HG02973 (cell line): ENCODE measurements at regions not wholly inside any gene's neighbourhood (a gene's known extent, or its start where the extent isn't known, plus 50 kb on each side); places are given as distances from the start of the nearest gene placed in this dataset.

Experiments used
- ATAC-seq: cut with Tn5 transposase; IDR thresholded peaks from one replicate; pipeline ENCODE4 v1.9.1; 2021; ENCODE audit warnings: moderate library complexity; ENCODE audit not compliant: unreplicated experiment

DNA sequence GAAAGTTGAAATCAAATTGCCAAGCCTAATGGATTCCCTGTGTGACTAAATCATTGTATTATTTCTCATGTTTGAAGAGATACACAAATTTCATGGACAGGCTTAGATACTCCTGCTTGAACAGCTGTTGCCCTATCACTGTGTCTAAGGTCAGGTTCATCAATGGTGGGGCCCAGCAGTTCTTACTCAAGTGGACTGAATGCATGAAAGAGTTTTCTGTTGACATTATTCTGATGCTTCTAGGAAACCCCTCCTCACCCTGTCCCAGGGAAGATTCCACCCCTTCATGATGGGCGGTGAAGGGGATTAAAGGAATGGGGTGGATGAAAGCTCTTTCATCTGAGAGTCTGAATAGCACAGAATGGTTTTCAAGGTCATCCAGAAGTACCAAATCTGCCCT, 148.8 kb downstream of the INO80D start:
- ATAC-seq: no peak

DNA sequence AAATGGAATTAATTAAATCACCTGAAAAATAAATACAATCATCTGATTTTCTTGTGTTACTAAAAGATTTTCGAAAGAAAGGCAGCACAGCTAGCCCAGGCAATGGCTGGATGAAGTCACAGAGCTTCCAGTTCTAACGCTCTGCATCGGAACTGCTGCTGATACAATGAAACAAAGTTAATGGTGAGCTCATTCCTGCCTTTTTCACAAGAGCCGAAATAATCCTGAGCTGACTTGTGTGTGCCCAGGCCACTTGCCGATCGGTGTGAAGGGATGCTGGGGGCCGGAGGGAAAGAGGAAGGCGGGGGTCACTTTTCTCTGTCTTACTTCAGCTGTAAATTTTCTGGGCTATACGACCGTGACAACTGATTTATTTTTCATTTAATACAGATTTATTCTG, 149.5 kb downstream of the INO80D start:
- ATAC-seq: no peak

DNA sequence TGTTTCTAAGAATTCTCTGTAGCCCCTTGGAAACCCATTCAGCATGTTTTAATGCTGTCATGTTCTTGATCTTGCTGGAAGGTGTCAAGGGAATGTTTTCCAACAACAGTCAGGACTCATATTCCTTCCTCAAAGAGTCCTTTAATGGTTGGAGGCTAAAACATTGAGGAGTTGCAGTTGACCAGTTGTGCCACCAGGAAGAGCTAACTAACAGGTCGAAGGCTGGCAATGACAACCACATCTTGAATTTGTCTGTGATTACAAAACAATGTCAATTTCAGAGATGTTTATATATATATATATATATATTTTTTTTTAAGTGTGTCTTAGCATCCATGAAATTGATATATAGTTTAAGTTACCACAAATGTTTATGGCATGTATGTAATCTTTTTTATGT, 151.5 kb downstream of the INO80D start:
- no peak for ATAC-seq

GRCh38 chr2:205932861-205933260, 153.1 kb downstream of the INO80D start:
- ATAC-seq: no peak

DNA sequence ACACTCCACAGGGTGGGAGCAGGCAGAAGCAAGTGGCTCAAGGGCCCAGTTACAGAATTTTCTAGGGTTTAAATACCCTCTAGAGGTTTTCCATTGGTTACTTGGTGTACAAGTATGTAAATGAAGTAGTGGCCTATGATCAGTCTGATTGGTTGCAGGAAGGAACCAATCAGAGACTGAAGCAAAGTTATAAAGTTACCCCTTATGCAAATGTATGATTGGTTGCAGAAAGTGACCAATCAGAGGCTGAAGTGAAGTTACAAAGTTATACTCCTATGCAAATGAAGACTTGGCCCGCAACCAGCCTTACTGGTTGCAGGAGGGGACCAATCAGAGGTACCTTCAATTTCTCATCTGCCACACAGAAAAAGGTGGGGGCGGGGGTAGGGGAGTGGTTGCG, 154.6 kb downstream of the INO80D start:
- ATAC-seq: no peak

GRCh38 chr2:205930209-205930608, 155.8 kb downstream of the INO80D start:
- ATAC-seq: no peak

DNA sequence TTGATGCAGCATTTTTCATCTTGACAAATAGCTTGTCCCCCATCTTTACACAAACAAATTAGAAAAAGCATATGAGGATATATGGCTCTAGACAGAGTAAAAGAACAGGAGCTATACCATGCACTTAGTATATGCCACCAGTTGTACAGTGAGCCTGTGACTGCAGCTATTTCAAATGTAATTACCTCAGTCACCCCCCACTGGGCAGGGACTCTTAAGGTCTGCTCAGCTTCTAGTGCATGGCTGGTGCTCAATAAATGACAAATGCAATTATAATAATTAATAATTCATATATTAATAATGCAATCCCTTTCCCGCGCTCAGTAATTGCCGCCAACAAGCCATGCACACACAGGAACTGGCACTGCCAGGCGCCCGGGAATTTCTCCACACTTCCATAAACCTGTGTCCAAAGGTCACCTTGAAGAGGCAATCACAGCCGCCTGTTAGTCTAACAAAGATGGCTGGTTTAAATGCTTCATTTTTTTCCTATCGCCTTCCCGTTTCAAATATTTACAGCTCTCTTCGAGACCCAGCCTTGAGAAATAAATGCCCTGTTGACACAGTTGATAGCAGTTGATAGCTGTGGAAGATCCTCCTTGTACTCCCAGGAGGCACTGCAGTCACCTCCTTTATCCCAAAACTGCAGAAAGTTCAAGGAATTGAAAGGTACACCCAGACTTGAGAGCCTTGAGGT, 156.6 kb downstream of the INO80D start:
- no peak for ATAC-seq

GRCh38 chr2:205925373-205926337, 160.3 kb downstream of the INO80D start:
- ATAC-seq: peak; percentile 91

GRCh38 chr2:205924676-205925075, 161.3 kb downstream of the INO80D start:
- ATAC-seq: no peak

- no peak for ATAC-seq
Observed at GRCh38 chr2:205915130-205915524, 170.8 kb downstream of the INO80D start.

DNA sequence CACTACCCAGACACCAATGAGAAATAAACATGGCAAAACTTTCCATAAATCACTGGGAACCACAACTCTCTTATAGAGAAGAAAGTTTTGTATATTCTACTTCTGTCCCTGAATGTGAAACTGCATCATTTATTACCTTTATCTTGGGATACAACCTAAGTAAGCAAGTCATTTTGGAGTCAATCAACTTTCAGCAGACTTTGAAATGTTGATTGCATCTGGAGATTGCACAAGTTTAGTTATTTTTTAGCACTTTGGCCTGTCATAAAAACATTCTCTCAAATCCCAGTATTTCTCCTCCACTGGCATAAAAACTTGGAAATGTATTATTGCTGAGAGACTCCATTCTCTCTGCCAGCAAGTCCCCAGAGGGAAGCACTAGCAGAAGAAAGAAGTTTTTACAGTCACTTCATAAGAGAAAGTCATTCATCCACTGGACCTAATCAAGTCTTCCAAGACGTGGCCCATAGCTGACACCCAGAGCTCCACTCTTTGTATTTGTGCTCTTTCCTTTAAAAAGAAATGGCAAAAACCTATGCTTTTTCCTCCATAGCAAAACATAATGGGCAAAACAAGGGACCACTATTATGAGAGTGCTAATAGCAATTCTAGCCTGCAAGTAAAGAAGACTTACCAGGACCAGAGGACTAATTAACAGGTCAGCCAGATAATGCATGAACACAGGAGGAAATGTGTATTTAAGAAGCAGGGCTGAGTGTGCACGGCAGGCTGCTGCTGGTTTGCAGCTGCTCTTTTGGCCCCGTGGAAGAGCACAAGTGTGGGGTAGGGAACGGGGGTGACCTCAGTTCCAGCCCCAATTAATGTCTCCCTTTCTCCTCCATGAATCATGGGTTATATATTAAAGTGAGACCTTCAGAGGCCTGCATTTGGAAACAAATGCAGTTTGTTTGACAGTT, 171.5 kb downstream of the INO80D start:
- ATAC-seq: no peak

- ATAC-seq: no peak
Observed at GRCh38 chr2:205913668-205914067, 172.3 kb downstream of the INO80D start.

GRCh38 chr2:205911306-205911705, 174.7 kb downstream of the INO80D start:
- no peak for ATAC-seq

DNA sequence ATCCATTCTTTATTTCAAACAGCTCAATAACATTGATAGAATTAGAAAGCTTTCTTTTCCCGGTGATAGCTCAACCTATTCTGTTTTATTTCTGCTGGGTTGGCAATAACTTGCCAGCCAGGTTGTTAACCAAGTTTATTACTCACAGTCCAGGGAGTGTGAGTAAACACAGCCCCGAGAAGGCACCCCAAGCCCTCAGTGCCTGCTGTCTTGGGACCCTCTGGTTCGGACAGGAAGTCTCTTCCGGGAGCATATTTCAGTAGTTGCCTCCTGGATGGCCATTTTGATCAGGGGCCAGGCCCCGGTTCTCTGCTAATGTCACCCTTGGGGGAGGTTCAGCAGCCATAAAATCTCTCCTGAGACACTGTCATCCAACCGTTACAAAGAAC, 176.8 kb downstream of the INO80D start:
- no peak for ATAC-seq

- no peak for ATAC-seq
Observed at GRCh38 chr2:205908212-205909183, 177.5 kb downstream of the INO80D start.

- ATAC-seq: no peak
Observed at GRCh38 chr2:205906419-205906818, 179.6 kb downstream of the INO80D start.

DNA sequence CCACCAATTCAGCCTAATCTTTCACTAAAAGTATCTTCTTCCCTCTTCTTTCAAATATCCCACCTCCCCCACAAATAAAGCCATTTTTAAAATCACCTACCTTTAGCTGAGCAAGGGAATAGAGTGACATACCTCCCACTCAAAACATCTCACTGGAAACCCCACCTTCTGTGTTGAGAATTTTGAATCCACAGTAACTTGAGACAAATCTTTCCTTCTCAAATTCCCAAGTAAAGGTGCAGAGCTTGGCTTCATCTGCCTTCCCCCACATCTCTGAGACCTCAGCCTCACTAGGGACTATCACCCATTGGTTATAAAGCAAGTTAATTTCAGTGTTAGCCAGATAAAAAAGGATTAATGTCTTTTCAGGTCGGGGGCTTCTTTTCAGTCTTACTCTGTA, 180.4 kb downstream of the INO80D start:
- ATAC-seq: no peak

GRCh38 chr2:205904873-205905272, 181.1 kb downstream of the INO80D start:
- ATAC-seq: no peak

GRCh38 chr2:205903549-205904129, 182.3 kb downstream of the INO80D start:
- peak; percentile 82 for ATAC-seq

DNA sequence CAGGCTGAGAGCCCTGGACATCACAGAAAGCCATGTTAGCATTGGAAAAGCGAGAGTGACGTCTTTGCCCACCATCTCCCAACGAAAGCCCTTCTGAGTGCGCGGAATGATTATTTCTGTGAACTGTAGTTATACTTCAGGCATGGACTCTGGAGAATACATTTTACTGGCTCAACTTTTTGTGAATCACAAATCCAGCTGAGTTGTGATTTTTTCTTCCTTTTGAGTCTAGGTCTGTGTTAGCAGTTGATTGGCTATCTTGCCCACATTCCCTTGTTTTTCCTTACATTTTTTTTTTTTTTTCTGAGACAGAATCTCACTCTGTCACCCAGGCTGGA, 183.1 kb downstream of the INO80D start:
- ATAC-seq: no peak
